Midbrain (tissue), 1 donor: ENCODE measurements at regions not wholly inside any gene's neighbourhood (a gene's known extent, or its start where the extent isn't known, plus 50 kb on each side); places are given as distances from the start of the nearest gene placed in this dataset.

ENCODE experiments used
- DNase-seq: peaks from one replicate; lab custom pipeline; 2025; lab: John Stamatoyannopoulos, UW

DNA sequence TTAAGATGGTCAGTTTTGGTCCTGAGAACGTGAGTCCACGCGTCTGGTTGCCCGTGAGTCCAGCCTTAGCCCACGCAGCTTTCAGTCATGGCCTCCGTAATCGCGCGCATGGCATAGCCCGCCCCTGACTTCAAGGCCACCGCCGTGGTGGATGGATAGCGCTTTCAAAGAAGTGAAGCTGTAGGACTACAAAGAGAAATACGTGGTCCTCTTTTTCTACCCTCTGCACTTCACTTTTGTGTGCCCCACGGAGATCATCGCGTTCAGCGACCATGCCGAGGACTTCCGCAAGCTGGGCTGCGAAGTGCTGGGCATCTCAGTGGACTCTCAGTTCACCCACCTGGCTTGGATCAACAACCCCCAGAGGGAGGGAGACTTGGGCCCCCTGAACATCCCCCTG lies 142.0 kb upstream of the MCHR2 start:
- no peak for DNase-seq

DNA sequence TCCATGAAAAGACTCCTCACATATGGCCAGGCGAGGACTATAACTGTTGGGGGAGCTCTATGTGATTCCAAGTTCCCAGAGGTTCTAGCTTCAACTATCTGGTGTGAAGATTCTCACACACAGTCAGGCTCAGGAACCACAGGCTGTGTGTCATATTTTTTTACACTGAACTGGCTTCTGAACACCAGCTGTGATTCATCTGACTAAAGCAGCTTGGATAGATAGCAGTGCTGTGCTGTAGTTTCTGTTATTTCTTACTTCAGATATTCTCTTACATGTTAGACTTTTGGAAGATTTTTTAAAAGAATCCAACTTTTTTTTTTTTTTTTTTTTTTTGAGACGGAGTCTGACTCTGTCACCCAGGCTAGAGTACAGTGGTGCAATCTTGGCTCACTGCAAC lies 140.7 kb upstream of the MCHR2 start:
- no peak for DNase-seq

DNA sequence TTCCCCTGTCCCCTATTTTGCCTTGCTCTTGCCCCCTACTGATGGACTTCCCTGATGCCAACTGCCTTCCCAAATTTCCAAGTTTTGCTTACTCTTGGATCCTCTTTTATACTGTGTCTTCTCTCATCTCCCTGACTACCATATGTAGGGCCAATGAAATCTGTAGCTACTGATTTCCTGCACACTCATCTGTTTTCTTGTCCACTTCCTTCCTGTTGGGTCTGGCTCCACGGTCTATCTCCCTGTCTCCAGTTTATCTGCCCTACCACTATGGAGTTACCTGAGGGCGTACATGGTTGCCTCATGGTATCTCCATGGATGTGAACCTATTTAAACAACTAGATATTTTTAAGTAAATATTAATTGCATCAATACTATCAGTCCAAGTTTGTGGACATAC lies 140.3 kb upstream of the MCHR2 start:
- no peak for DNase-seq

DNA sequence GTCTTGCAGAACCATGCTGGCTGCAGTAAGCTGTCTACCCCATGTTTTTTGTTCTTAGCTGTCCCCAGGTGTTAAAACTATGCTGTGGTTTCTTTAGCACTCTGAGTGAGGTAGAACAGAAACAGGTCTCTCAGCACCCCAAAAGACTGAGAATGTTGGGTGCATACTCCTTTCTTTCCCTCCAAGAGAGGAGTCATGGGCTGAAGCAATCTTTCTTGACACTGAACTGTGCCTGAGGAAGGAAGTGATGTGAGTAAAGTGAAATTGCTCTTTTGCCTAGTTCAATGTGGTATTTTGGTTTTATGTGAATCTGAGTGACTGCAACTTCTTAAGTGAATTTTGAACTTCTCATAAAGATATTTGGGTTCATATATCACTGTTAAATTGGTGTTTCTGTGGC lies 138.0 kb upstream of the MCHR2 start:
- DNase-seq = no peak

DNA sequence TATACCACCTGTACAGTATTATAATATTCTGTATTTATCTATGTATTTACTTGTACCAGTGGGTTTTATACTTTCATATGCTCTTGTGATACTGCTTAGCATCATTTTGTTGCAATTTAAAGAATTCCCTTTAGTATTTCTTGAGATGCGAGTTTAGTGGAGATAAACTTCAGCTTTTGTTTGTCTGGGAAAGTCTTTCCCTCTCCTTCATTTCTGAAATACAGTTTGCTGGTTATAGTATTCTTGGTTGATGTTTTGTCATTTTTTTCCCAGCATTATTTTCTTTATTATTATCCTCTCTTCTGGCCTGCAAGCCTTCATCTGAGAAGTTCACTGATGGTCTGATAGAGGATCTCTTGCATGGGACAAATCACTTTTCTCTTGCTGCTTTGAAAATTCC lies 136.6 kb upstream of the MCHR2 start:
- DNase-seq = no peak

DNA sequence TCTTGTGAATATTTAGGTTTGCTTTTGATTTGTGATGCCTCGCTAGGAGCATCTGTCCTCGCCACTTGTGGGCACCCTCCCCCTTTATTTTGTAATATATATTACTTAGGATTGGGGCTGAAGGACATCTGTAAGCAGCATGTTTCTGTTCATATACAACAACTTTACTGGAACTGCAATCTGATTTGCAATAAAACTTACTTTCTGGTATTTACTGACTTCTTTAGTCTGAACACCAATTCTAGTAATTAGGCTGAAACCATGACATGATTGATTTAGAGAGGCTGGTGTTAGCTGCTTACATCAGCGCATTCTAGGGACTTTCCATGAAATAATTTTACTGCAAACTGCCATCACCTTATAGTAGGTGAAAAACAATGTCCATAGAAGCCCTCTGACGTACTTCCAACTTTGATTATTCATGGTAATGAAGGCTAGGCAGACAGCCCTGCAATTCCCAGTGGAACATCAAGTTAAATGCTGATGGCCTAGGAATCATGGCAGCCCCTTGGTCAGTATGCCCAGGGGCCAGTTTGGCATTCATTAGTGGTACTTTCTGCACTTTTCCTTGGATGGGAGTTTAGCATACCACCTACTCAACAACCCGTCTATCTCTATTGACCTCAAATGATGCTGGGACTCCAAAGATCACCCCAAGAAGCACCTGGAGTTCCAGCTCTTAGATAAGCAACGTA lies 132.9 kb upstream of the MCHR2 start:
- no peak for DNase-seq

DNA sequence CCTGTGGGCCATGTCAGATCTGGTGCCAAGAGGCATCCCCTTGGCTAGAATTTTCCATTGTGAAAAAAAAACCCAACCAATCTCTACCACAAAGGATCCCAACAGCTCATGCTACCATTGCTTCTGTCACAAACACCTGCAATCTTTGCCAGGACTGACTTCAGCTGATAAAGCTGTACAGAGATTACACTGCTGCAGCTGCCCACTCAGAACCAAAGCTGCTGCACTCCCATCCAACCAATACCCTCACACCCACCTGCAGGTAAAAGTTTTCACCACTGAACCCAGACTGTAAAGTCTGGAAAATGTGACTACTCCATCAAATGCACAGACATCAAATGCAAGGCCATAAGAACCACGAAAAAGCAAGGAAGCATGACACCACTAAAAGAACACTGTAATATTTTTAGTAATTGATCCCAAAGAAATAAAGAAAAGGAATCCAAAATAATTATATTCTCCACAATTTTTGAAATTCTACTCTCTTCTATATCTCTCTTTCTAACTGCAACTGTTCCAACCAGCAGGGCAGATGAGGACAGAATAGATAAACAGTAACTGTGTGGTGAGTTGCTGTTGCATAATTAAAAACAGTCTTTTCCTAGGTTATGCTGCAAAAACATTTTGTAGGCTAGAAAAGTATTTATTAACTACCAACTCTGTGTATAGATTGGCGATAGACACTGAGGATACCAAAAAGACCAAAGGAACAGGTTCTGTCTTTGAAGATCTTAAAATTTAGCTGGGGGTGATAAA lies 128.0 kb upstream of the MCHR2 start:
- no peak for DNase-seq

DNA sequence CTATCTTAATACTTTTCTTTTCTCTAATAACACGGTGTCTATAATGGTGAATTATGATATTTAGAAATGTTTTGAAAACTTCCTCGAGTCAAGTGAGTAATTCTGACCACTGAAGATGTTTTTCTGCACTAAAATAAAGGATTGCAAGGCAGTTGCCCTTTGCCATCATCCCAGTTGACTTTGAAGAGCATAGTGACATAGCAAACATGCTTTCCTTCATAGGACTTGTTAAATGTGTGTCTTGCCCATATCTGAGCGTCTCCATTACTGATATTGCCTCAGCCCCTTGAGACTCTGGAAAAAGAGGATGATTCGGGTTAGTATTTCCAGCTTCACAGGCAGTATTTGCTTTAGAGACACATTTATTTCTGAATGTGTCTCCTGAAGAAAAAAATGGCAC lies 125.2 kb upstream of the MCHR2 start:
- DNase-seq = no peak

DNA sequence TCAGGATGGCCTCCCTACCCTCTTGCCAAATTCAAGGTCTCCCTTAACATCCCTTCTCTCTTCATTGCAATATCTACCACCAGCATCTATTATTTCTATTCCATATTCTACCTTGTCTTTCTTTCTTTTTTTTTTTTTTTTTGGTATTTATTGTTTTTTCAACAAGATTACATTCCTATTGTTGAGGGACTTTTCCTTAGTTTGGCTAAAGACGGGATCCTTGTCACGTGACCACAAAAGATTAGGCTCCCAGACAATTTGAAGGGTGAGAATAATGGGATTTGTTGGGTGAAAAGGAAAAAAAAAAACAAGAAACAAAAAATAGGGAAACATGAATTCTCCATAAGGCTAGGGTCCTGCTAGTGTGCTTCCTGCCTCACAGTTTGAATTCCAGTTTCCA lies 124.3 kb upstream of the MCHR2 start:
- no peak for DNase-seq

DNA sequence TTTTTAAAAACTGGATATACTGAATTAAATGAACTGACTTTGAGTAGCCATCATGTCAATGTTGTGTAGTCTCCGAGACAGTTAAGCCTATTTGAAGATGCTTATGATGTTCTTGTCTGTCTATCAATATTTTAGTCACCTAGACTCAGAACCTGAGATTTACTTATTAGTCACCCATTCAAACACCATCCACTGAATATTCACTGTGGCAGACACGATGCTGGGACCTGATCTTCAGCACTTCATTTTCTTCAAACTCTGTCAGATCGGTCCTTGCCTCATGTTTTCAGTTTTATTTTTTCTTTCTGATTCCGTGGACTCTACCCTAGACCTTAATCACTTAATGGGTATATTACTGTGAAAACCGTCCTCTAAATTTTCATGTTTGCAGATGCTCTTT lies 123.7 kb upstream of the MCHR2 start:
- no peak for DNase-seq

DNA sequence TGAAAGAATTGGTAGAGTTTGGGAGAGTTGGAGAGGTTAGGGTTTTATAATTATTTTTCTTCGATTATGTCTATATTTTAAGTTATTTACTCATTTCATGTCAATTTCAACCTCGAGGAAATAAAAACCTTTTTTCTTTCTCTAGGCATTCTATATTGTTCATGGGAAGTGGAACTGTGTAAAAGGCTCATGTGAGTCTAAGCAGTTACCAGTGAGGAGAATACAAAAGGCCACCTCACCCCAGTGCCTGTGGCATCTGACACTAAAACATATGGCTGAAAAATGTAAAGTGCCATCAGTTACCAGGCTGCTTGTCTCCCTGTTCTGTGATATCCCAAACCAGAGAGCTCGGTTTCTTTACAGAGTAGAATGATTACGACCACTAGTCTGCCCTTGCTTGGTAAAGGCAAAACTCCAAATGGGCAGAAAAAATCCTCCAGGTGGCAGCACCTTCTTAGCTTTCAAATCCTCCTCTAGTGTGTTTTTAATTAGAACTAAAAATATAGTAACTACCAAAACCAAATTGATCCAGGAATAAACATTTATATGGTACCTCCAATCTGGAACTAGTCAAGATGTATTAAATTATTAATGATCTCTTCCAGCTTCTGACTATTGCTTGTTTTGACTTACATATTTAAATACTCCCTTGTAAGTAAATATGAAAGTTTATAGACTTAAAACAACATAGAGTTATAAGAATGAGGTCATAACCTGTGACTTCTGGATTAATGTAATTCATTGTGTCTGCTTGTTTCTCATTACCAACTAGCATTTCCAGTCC lies 122.6 kb upstream of the MCHR2 start:
- peak; percentile 57 for DNase-seq

DNA sequence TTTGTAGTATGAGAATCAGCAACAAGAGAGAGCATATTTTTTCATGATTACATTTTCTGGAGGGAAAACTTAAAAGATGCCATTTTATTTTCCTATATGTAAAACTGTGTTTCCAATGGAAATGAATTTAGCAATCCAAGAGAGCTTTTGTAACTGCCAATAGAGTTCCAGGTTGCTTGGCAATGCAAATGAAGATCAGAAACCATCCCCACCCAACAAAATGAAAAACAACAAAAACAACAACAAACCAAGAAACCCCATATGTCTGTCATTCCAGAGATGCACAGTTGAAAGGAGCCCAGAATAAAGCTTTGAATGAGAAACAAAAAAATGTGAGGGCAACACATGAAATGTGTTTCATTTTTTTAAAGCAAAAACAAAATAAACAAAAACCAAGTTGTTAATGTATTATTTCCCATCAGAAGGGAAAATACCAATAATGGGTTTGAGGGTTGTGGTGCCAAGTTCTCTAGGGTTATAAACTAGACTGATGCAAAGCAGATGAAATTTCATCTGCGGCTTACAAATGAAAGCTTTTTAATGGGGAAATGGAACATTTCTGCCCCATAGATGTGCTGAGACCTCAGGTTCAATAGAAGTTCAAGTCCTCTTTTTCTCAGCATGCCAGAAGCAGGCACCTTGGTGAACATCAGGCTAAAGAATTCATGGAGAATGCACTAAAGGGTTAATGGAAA lies 121.5 kb upstream of the MCHR2 start:
- no peak for DNase-seq

DNA sequence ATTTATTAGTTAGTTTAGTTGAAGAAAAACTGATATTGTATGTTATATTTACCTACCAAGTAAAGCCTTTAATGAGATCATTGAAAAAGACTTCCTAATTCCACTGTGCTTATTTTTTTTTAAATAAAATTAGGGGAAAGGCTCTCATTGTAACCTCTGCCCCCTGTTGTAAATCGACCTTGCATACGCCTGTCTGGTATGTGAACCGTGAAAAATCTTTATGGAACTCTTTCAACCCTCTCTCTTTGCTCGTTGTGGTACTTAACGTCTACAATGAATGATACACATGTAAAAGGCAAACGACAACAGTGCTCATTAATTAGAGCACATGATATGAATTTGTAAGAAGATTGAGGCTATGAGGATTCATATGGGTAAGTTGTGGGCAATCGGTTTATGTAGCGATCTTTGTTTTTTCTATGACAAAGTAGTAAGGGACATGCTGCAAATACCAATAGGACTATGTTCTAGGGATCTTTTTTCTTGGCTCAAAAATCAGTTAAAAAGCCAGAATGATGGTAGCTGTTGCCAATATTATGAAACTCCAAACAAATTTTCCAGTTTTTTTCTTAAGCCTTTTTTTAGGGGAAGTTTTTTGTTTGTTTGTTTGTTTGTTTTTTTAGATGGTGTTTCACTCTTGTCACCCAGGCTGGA lies 119.0 kb upstream of the MCHR2 start:
- no peak for DNase-seq

DNA sequence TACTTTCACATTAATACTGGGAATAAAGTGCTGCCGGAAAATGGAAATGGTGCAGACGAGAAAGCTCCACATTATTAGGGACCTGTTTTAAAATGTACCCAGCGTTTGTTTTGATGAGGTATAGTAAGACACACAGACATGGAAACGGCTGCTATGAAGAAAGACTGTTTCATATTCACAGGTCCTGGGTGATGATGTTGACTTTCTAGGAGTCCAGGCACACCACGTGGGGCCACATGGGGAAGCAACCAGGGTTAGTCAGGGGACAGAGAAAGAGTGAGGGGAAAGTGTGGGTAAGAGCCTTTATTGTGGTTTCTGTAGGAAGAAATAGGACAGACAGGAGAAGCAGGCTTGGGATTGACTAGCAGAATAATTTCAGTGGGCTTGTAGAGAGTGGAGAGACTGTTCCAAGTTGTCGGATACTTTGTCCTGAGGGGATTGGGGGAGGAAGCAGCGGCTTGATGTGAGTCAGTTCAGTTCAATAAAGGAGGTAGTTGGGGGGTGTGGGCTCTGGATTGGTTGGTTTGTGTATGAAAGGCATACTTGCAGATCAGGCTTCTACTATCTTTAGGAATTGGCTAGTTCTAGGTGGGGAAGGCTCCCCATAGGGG lies 112.0 kb upstream of the MCHR2 start:
- DNase-seq = no peak

DNA sequence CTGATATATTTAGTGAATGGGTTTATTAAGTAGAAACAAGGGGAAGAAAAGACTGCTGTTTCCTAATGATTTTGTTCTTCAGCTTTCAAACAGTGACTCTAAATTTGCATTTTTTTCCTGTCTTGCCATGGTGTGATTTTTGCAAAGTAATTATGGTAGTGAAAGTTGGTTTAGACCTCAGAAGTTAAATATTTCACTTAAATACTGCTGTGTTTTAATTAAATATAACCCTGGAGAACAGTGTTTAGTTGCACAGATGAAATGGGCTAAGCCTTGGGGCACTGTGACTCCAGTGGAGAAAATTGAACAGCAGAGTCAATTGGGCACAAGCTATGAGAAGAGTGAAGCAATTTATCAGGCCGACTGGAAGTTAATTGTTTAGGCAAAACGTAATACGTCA lies 111.1 kb upstream of the MCHR2 start:
- DNase-seq = no peak

DNA sequence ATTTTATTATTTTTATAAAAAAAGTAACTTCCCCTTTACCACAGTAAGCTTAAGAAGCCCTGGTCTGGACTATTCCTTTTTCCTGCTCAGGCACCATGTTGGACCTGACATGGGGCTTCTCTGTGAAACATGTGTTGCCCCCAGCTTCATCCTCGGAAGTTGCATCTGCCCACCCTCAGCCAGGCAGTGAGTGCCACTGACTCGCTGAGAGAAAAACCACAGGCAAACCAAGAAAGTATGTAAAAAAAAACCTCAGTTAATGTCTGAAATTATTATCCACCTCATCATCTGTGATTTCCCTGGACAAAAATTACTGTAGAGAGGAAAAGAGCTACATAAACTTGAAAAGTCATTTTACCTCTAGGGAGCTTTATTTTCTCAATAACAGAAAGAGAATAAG lies 109.9 kb upstream of the MCHR2 start:
- no peak for DNase-seq

DNA sequence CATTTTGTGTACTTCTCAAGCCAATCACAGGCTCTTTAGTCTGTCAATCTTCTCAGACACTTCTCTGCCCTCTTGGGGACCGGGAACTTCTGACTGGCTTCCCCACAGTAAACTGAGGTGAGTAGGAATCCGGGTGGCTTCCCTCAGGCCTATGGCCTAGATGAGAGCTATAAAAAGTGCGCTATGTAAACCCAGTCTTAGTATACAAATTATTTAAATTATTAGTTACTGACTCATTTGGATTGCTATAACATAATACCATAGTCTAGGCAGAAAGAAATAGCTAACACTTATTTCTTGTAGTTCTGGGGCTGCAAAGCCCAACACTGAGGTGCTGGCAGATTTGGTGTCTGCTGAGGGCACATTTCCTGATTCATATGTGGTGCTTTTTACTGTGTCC lies 109.2 kb upstream of the MCHR2 start:
- DNase-seq = no peak

DNA sequence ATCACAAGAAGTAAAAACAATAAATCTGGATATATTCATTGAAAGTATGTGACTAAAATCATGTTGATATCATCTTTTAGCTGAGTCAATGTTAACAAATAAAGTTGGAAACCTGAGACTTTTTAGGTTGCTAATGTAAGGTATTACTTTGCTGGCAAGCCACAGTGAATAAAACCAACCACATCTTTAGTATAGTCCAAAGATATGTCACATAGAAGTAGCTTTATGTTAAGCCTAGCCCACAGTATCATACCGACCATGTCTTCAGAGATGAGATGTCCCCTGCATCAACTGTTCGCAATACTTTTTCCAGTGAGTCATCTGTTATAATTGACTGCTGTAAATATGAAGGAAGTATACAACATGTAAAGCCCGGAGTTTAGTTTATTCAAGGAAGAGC lies 107.6 kb upstream of the MCHR2 start:
- DNase-seq = no peak

DNA sequence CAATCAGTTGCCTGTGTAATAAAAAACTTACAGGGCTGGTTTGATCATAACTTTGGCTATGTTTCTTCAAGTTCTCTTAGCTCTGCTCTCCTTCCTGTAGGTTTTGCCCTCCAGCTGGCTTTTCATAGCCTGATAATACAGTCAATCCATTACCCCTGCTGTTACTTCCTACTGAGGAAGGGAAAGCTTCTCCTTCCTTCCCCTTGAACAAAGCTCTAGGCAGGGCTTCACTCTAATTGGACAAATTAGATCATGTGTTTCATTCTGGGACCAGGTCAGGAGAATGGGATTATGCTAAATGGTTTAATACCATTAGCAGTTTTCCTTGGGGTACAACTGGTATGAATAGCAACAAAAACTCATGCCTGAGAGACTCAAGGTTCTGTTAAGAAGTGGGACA lies 106.8 kb upstream of the MCHR2 start:
- DNase-seq = no peak

DNA sequence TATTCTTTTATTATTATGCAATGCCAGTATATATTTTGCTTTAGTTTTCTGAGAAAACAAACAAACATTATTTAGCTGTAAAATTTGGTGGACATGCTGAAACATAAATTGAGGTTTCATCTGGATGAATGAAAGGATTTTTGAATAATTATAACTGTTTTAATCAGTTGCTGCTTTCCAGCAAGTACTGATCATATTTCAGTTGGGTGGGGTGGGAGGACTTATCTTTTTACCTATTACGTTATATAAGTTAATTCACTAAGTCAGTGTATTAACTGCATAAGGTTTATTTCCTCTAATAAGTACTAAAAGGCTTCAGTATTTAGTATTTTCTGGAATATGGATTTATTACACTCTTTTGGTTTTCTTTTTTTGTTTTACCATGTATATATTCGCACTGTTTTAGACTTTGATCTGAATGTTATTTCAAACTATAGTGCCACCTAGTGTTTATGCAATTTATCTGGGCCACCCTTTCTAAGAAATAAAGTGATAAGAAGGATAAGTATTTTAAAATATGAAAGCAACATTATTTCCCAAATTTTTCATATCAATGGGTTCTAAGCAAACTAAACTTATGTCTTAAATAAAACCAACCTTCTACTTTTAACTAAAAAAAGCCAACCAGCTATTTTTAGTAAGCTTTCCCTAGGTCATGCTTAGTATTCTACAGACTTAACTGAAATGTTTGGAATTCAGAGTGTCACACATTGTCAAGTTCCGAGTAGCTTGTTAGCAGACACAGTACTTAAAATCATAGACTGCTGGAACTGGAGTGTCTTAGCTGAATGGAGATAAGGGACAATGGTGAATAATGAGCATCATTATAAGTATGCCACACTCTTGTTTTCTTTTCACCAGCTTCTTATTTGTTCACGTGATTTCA lies 105.4 kb upstream of the MCHR2 start:
- DNase-seq = peak; percentile 35

DNA sequence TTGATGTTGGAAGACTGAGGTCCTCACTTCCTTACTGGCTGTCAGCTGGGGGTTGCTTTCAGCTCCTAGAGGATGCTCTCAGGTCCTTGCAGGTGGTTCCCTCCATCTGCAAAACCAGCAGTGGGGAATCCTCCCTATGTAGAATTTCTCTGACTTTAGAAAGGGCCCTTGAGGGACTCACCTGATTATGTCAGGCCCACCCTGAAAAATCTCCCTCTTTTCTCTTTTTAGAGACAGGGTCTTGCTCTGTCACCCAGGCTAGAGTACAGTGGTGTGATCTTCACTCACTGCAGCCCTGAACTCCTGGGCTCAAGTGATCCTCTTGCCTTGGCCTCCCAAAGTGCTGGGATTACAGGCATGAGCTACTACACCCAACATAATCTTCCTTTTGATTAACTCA lies 102.9 kb upstream of the MCHR2 start:
- no peak for DNase-seq
